B cell (primary cell): ENCODE measurements at regions not wholly inside any gene's neighbourhood (a gene's known extent, or its start where the extent isn't known, plus 50 kb on each side); places are given as distances from the start of the nearest gene placed in this dataset.

Experiments
- EZH2 ChIP-seq: IDR thresholded peaks from 2 replicates; pipeline ENCODE4 v1.6.1; 2012; ENCODE audit warnings: borderline replicate concordance, low read depth, mild to moderate bottlenecking, moderate library complexity, low read length; ENCODE audit not compliant: insufficient read depth, poor library complexity, severe bottlenecking
- TF ChIP-seq, protein P1 (sequence below): fragments of 200-600 bp; IDR thresholded peaks from one replicate; pipeline ENCODE4 v1.8.0; 2022; ENCODE audit warnings: antibody characterized with exemption, mild to moderate bottlenecking

DNA sequence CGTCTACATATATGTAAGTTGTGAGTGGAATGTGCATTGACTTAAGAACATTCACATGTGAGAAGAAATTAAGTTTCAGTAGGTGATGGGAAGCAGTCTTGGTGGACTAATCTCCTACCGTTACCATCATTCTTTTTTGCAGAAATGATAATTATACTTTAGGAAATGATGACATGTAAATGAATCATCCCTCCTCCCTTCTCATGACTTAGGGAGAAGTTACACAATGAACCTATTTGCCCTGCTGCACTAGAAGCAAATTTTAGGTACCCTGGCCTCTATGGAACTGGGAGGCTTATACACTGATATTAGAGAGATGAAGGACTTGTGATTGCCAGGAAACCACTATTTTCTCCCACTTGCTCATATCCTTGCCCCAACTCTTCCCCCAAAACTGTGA lies 214.2 kb downstream of the CALCRL start:
- TF ChIP-seq, protein P1, sequence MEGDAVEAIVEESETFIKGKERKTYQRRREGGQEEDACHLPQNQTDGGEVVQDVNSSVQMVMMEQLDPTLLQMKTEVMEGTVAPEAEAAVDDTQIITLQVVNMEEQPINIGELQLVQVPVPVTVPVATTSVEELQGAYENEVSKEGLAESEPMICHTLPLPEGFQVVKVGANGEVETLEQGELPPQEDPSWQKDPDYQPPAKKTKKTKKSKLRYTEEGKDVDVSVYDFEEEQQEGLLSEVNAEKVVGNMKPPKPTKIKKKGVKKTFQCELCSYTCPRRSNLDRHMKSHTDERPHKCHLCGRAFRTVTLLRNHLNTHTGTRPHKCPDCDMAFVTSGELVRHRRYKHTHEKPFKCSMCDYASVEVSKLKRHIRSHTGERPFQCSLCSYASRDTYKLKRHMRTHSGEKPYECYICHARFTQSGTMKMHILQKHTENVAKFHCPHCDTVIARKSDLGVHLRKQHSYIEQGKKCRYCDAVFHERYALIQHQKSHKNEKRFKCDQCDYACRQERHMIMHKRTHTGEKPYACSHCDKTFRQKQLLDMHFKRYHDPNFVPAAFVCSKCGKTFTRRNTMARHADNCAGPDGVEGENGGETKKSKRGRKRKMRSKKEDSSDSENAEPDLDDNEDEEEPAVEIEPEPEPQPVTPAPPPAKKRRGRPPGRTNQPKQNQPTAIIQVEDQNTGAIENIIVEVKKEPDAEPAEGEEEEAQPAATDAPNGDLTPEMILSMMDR, result no peak
- TF ChIP-seq EZH2, result no peak
